ENCODE measurements at regions not wholly inside any gene's neighbourhood (a gene's known extent, or its start where the extent isn't known, plus 50 kb on each side); places are given as distances from the start of the nearest gene placed in this dataset.

GRCh38 chr9:78753039-78753438, 456.1 kb downstream of the PSAT1 start:
- no peak for DNase-seq

GRCh38 chr9:78756813-78757510, 460.0 kb downstream of the PSAT1 start:
- no peak for DNase-seq

GRCh38 chr9:78763424-78763823, 466.5 kb downstream of the PSAT1 start:
- DNase-seq = no peak

GRCh38 chr9:78765861-78766260, 468.9 kb downstream of the PSAT1 start:
- no peak for DNase-seq

GRCh38 chr9:78767490-78767889, 470.6 kb downstream of the PSAT1 start:
- no peak for DNase-seq

GRCh38 chr9:78769690-78770089, 472.8 kb downstream of the PSAT1 start:
- DNase-seq = no peak

- DNase-seq = peak; percentile 12
Measured at GRCh38 chr9:78775211-78775610, 478.3 kb downstream of the PSAT1 start.

- DNase-seq = no peak
Measured at GRCh38 chr9:78775696-78776295, 478.9 kb downstream of the PSAT1 start.

GRCh38 chr9:78777747-78778146, 480.8 kb downstream of the PSAT1 start:
- DNase-seq = no peak

GRCh38 chr9:78778318-78778717, 481.4 kb downstream of the PSAT1 start:
- no peak for DNase-seq

- DNase-seq = no peak
Measured at GRCh38 chr9:78778861-78779374, 482.0 kb downstream of the PSAT1 start.

GRCh38 chr9:78781681-78782080, 484.8 kb downstream of the PSAT1 start:
- DNase-seq = no peak

GRCh38 chr9:78782234-78782633, 485.3 kb downstream of the PSAT1 start:
- DNase-seq = no peak

- no peak for DNase-seq
Measured at GRCh38 chr9:78782858-78783257, 485.9 kb downstream of the PSAT1 start.

GRCh38 chr9:78783743-78784142, 486.8 kb downstream of the PSAT1 start:
- DNase-seq = no peak

GRCh38 chr9:78786794-78787193, 489.9 kb downstream of the PSAT1 start:
- DNase-seq = no peak

- DNase-seq = no peak
Measured at GRCh38 chr9:78788101-78788500, 491.2 kb downstream of the PSAT1 start.

GRCh38 chr9:78791779-78792178, 494.9 kb downstream of the PSAT1 start:
- DNase-seq = no peak

- DNase-seq = no peak
Measured at GRCh38 chr9:78792745-78793144, 495.8 kb downstream of the PSAT1 start.

- DNase-seq = no peak
Measured at GRCh38 chr9:78805771-78806170, 508.8 kb downstream of the PSAT1 start.

GRCh38 chr9:78806492-78807160, 509.7 kb downstream of the PSAT1 start:
- peak; percentile 77 for DNase-seq

GRCh38 chr9:78807286-78807685, 510.4 kb downstream of the PSAT1 start:
- DNase-seq = no peak

- DNase-seq = no peak
Measured at GRCh38 chr9:78808048-78808447, 511.1 kb downstream of the PSAT1 start.
